Liver (tissue), 3 donors: ENCODE measurements at regions not wholly inside any gene's neighbourhood (a gene's known extent, or its start where the extent isn't known, plus 50 kb on each side); places are given as distances from the start of the nearest gene placed in this dataset.

Experiments
- ATF3 ChIP-seq: IDR thresholded peaks from 2 replicates; pipeline ENCODE4 v1.6.1; 2016; ENCODE audit warnings: antibody characterized with exemption
- CTCF ChIP-seq: fragments of 150-350 bp; IDR thresholded peaks from 2 replicates; pipeline ENCODE4 v1.5.1; 2017; ENCODE audit warnings: improper control_type of control experiment, low read depth, low read length; ENCODE audit not compliant: missing input control
- MAX ChIP-seq: IDR thresholded peaks from 2 replicates; pipeline ENCODE4 v1.6.1; 2016; ENCODE audit warnings: antibody characterized with exemption
- SP1 ChIP-seq: IDR thresholded peaks from 2 replicates; pipeline ENCODE4 v1.6.1; 2018; ENCODE audit warnings: antibody characterized with exemption, mild to moderate bottlenecking
- TAF1 ChIP-seq: conservative IDR thresholded peaks from 2 replicates; pipeline ENCODE4 v1.6.1; 2016; ENCODE audit warnings: antibody characterized with exemption, mild to moderate bottlenecking
- donor health status: healthy.
- donor health status: healthy.

- TF ChIP-seq CTCF, result no peak
- TF ChIP-seq ATF3, result no peak
- no peak for TF ChIP-seq SP1
- TF ChIP-seq MAX, result no peak
- no peak for TF ChIP-seq TAF1
These were observed 457.1 kb upstream of the SALL3 start for GRCh38 chr18:78522507-78522906.
